Osteocyte (in vitro differentiated cells): ENCODE measurements at regions not wholly inside any gene's neighbourhood (a gene's known extent, or its start where the extent isn't known, plus 50 kb on each side); places are given as distances from the start of the nearest gene placed in this dataset.
"Not testable (repeated sequence)": the region's sequence is repeated elsewhere in the genome, so short reads cannot be mapped to it uniquely, and the experiment has no call there.

Experiments
- DNase-seq: peaks from one replicate; pipeline ENCODE4 v3.0.0; 2021; ENCODE audit warnings: mixed read lengths; ENCODE audit not compliant: unreplicated experiment; ENCODE audit errors: extremely low spot score
- H3K27ac Mint-ChIP-seq: one replicate; pipeline ENCODE4 v1.8.0; 2021; ENCODE audit warnings: mild to moderate bottlenecking, mixed read lengths; ENCODE audit not compliant: unreplicated experiment
- H3K27me3 Mint-ChIP-seq: one replicate; pipeline ENCODE4 v1.8.0; 2021; ENCODE audit warnings: mixed read lengths; ENCODE audit not compliant: unreplicated experiment
- H3K36me3 Mint-ChIP-seq: one replicate; pipeline ENCODE4 v1.8.0; 2021; ENCODE audit warnings: mixed read lengths; ENCODE audit not compliant: unreplicated experiment
- H3K4me1 Mint-ChIP-seq: one replicate; pipeline ENCODE4 v1.8.0; 2021; ENCODE audit warnings: mixed read lengths; ENCODE audit not compliant: unreplicated experiment
- H3K4me3 Mint-ChIP-seq: one replicate; pipeline ENCODE4 v1.8.0; 2021; ENCODE audit warnings: mild to moderate bottlenecking, moderate library complexity, mixed read lengths; ENCODE audit not compliant: unreplicated experiment
- H3K9me3 Mint-ChIP-seq: one replicate; pipeline ENCODE4 v1.8.0; 2021; ENCODE audit warnings: mixed read lengths; ENCODE audit not compliant: unreplicated experiment
- CTCF ChIP-seq: fragments of 200-600 bp; sonication (generic); IDR thresholded peaks from 2 replicates; pipeline ENCODE4 v1.5.0; 2021; ENCODE audit warnings: antibody characterized with exemption, mild to moderate bottlenecking, moderate library complexity

- no peak for DNase-seq
Observed at GRCh38 chr3:193816656-193817311, 223.8 kb downstream of the OPA1 start.

GRCh38 chr3:193819117-193820010 lies 226.4 kb downstream of the OPA1 start:
- TF ChIP-seq CTCF = no peak
- H3K27ac Mint-ChIP-seq = no peak overlapping the region
- peaks cover 64% of the 10 kb centered on the region for H3K27me3 Mint-ChIP-seq
- no peaks in the 10 kb centered on the region for H3K36me3 Mint-ChIP-seq
- peaks cover 1% of the 10 kb centered on the region for H3K9me3 Mint-ChIP-seq
- peaks cover 10% of the 10 kb centered on the region for H3K4me1 Mint-ChIP-seq
- no peak for DNase-seq
- H3K4me3 Mint-ChIP-seq = no peak overlapping the region

More at GRCh38 chr3:193816656-193817311, 223.8 kb downstream of the OPA1 start:
- Mint-ChIP-seq H3K36me3 (no peaks in the 10 kb centered on the region), H3K27me3 (peaks cover 75% of the 10 kb centered on the region), H3K4me1 (peaks cover 10% of the 10 kb centered on the region), H3K9me3 (no peaks in the 10 kb centered on the region), H3K27ac (no peak overlapping the region), H3K4me3 (no peak overlapping the region)
- no peak for TF ChIP-seq CTCF

GRCh38 chr3:193821151-193821668 lies 228.2 kb downstream of the OPA1 start:
- Mint-ChIP-seq H3K27me3 (peaks cover 72% of the 10 kb centered on the region), H3K4me1 (peaks cover 13% of the 10 kb centered on the region), H3K27ac (no peak overlapping the region), H3K4me3 (no peak overlapping the region), H3K36me3 (no peaks in the 10 kb centered on the region), H3K9me3 (peaks cover 9% of the 10 kb centered on the region)
- no peak for TF ChIP-seq CTCF
- no peak for DNase-seq

GRCh38 chr3:193822492-193823212 lies 229.6 kb downstream of the OPA1 start:
- H3K4me1 Mint-ChIP-seq = peaks cover 9% of the 10 kb centered on the region
- TF ChIP-seq CTCF = no peak
- H3K4me3 Mint-ChIP-seq = no peak overlapping the region
- H3K9me3 Mint-ChIP-seq = peaks cover 9% of the 10 kb centered on the region
- H3K36me3 Mint-ChIP-seq = no peaks in the 10 kb centered on the region
- H3K27me3 Mint-ChIP-seq = peaks cover 76% of the 10 kb centered on the region
- DNase-seq = no peak
- no peak overlapping the region for H3K27ac Mint-ChIP-seq

- H3K9me3 Mint-ChIP-seq, H3K4me3 Mint-ChIP-seq, H3K27ac Mint-ChIP-seq, H3K4me1 Mint-ChIP-seq, H3K36me3 Mint-ChIP-seq, DNase-seq: not testable (repeated sequence)
- H3K27me3 Mint-ChIP-seq = peaks cover 77% of the 10 kb centered on the region
Observed at GRCh38 chr3:193823213-193823605, 230.2 kb downstream of the OPA1 start.
